IMR-90 (cell line): ENCODE measurements at regions not wholly inside any gene's neighbourhood (a gene's known extent, or its start where the extent isn't known, plus 50 kb on each side); places are given as distances from the start of the nearest gene placed in this dataset.
"Not testable (repeated sequence)": the region's sequence is repeated elsewhere in the genome, so short reads cannot be mapped to it uniquely, and the experiment has no call there.

Experiments
- ATAC-seq: fragments of 200-7000 bp; cut with Tn5 transposase; 2 replicates; pipeline ENCODE4 v1.9.1; 2020; ENCODE audit warnings: low read depth, mild to moderate bottlenecking, moderate library complexity
- BruUV-seq: library from RNA; stranded (reverse); fragments of 400-500 nt; replicated peaks from 2 replicates; lab custom pipeline; 2021; lab: Mats Ljungman, UMichigan
- CTCF ChIA-PET: fragments of 300-600 bp; formaldehyde crosslinking; extraction: SDS; loops from one replicate; lab custom pipeline; 2021; ENCODE audit warnings: antibody characterized with exemption; lab: Yijun Ruan, JAX
- POLR2A ChIA-PET: fragments of 300-600 bp; sonication (Branson Sonifier 250); formaldehyde crosslinking; loops from one replicate; lab custom pipeline; 2022; ENCODE audit warnings: antibody characterized with exemption; ENCODE audit not compliant: unreplicated experiment; lab: Charles Lee
- DNase-seq: peaks from one replicate; pipeline ENCODE4 v3.0.0; 2013
- H2AFZ ChIP-seq: replicated peaks from 2 replicates; pipeline ENCODE3; 2013; ENCODE audit warnings: low read length, mild to moderate bottlenecking; ENCODE audit not compliant: poor library complexity
- H2AK5ac ChIP-seq: 2 replicates; pipeline ENCODE4 v1.6.1; 2013; ENCODE audit warnings: low read depth, low read length, inconsistent platforms
- H2AK9ac ChIP-seq: replicated peaks from 2 replicates; pipeline ENCODE3; 2013; ENCODE audit warnings: mild to moderate bottlenecking, low read depth, low read length, moderate library complexity; ENCODE audit not compliant: poor library complexity
- H2BK120ac ChIP-seq: 2 replicates; pipeline ENCODE4 v1.6.1; 2013; ENCODE audit warnings: low read depth, low read length, inconsistent platforms
- H2BK15ac ChIP-seq: 3 replicates; pipeline ENCODE4 v1.6.1; 2013; ENCODE audit warnings: low read depth, low read length, inconsistent platforms
- H2BK20ac ChIP-seq: 2 replicates; pipeline ENCODE4 v1.6.1; 2013; ENCODE audit warnings: low read depth, mild to moderate bottlenecking, inconsistent platforms, low read length, moderate library complexity
- H2BK5ac ChIP-seq: 2 replicates; pipeline ENCODE4 v1.6.1; 2013; ENCODE audit warnings: mild to moderate bottlenecking, low read depth, low read length, inconsistent platforms; ENCODE audit not compliant: poor library complexity, severe bottlenecking
- H3K14ac ChIP-seq: replicated peaks from 2 replicates; pipeline ENCODE4 v1.6.1; 2013; ENCODE audit warnings: low read depth, low read length, inconsistent platforms
- H3K18ac ChIP-seq: 2 replicates; pipeline ENCODE4 v1.6.1; 2013; ENCODE audit warnings: low read depth, low read length, control low read depth
- H3K23ac ChIP-seq: 2 replicates; pipeline ENCODE4 v1.6.1; 2013; ENCODE audit warnings: low read depth, low read length, inconsistent platforms
- H3K27ac ChIP-seq: 2 replicates; pipeline ENCODE4 v1.5.1; 2013; ENCODE audit warnings: mild to moderate bottlenecking, control low read depth, low read length; ENCODE audit not compliant: insufficient read depth
- H3K27me3 ChIP-seq: 2 replicates; pipeline ENCODE4 v1.6.1; 2013; ENCODE audit warnings: low read length; ENCODE audit not compliant: control insufficient read depth, insufficient read depth
- H3K36me3 ChIP-seq: 2 replicates; pipeline ENCODE4 v1.6.1; 2013; ENCODE audit warnings: low read length, mixed read lengths; ENCODE audit not compliant: control insufficient read depth, insufficient read depth
- H3K4ac ChIP-seq: 2 replicates; pipeline ENCODE4 v1.6.1; 2013; ENCODE audit warnings: low read depth, low read length, inconsistent platforms
- H3K4me1 ChIP-seq: 2 replicates; pipeline ENCODE4 v1.6.1; 2013; ENCODE audit warnings: low read length, mixed read lengths; ENCODE audit not compliant: control insufficient read depth, insufficient read depth
- H3K4me2 ChIP-seq: 2 replicates; pipeline ENCODE4 v1.6.1; 2013; ENCODE audit warnings: low read depth, mild to moderate bottlenecking, control low read depth, low read length, moderate library complexity
- H3K4me3 ChIP-seq: 2 replicates; pipeline ENCODE4 v1.5.1; 2013; ENCODE audit warnings: low read depth, mild to moderate bottlenecking, control low read depth, low read length, moderate library complexity; ENCODE audit not compliant: insufficient read depth
- H3K56ac ChIP-seq: 2 replicates; pipeline ENCODE4 v1.6.1; 2013; ENCODE audit warnings: low read length, inconsistent platforms; ENCODE audit not compliant: insufficient read depth; ENCODE audit errors: extremely low read depth
- H3K79me1 ChIP-seq, 2 experiments: 2 replicates each; pipeline ENCODE4 v1.6.1; 2013; ENCODE audit warnings: low read length in 2 of 2, inconsistent platforms in 1 of 2, low read depth in 1 of 2
- H3K9ac ChIP-seq: 2 replicates; pipeline ENCODE4 v1.6.1; 2013; ENCODE audit warnings: low read depth, low read length, control low read depth
- H3K9me1 ChIP-seq: 2 replicates; pipeline ENCODE4 v1.6.1; 2013; ENCODE audit warnings: low read length, inconsistent platforms; ENCODE audit not compliant: insufficient read depth
- H3K9me3 ChIP-seq: 2 replicates; pipeline ENCODE4 v1.6.1; 2013; ENCODE audit warnings: low read length; ENCODE audit not compliant: control insufficient read depth, insufficient read depth
- H4K20me1 ChIP-seq: 2 replicates; pipeline ENCODE4 v1.6.1; 2013; ENCODE audit warnings: low read length, inconsistent platforms; ENCODE audit not compliant: insufficient read depth
- H4K5ac ChIP-seq: 2 replicates; pipeline ENCODE4 v1.6.1; 2013; ENCODE audit warnings: mild to moderate bottlenecking, low read depth, low read length, control low read depth
- H4K8ac ChIP-seq, 2 experiments: 2 replicates each; pipeline ENCODE4 v1.6.1; 2013; ENCODE audit warnings: low read depth in 2 of 2, low read length in 2 of 2, control low read depth in 1 of 2, inconsistent platforms in 1 of 2
- H4K91ac ChIP-seq: 2 replicates; pipeline ENCODE4 v1.6.1; 2013; ENCODE audit warnings: low read depth, low read length, inconsistent platforms; ENCODE audit not compliant: insufficient read depth
- WGBS, 2 experiments: methylation state at CpG; one replicate each; pipeline versions ENCODE4 v1.1.5 to v1.1.7; 2013; ENCODE audit warnings: missing lambda C conversion rate in 2 of 2; ENCODE audit not compliant: insufficient read length in 1 of 2; ENCODE audit errors: extremely low coverage in 2 of 2; 5-methylcytosine and 5-hydroxymethylcytosine counted together
- dilution Hi-C: fragments of 300-500 bp; cut with HindIII; formaldehyde crosslinking; loops from one replicate; pipeline ENCODE4 v1.14.3; 2018; ENCODE audit warnings: low sequenced_read_pairs; ENCODE audit not compliant: unreplicated experiment
- in situ Hi-C: fragments of 300-500 bp; cut with MboI; formaldehyde crosslinking; loops from 3 replicates; pipeline ENCODE4 v1.14.3; 2019; ENCODE audit warnings: low sequenced_read_pairs, inconsistent platforms, mixed read lengths
- intact Hi-C: fragments of 100-400 bp; cut with micrococcal nuclease; formaldehyde crosslinking; loops from 2 replicates; pipeline ENCODE4 v1.10.0; 2022

DNA sequence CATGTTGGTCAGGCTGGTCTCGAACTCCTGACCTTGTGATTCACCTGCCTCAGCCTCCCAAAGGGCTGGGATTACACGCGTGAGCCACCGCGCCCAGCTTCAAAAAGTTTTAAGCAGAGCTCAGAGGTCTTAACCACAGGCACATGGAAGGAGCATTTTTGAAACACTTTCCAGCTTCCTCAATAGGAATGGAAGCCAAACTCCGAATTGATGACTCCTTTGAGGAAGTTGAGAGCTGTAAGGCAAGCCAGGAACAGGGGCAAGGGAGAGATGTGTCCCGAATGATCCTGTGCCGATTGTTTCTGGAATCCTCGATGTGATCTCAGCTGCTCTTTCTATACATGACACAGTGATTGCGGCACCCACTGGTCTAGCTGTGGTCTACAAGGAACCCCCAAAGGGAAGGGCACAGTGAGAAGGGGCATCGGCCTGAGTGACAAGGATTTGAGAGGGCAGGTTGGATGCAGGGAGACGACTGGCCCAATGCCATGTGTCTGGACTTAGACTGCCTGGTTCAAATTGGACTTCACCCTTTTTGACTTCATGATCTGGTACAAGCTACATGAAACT is 116.2 kb downstream of the ADRA2C start:
- H2BK120ac ChIP-seq, H3K4me1 ChIP-seq, H3K23ac ChIP-seq, H3K18ac ChIP-seq, H2AK5ac ChIP-seq, H3K36me3 ChIP-seq, H2BK5ac ChIP-seq, H3K56ac ChIP-seq, CTCF ChIA-PET, H3K9me3 ChIP-seq, POLR2A ChIA-PET, H2AFZ ChIP-seq, H2BK15ac ChIP-seq, H4K91ac ChIP-seq, H4K8ac ChIP-seq, H3K9ac ChIP-seq, H3K14ac ChIP-seq, H3K4ac ChIP-seq, H3K4me2 ChIP-seq, H3K79me1 ChIP-seq, in situ Hi-C loops, H2BK20ac ChIP-seq, BruUV-seq, H3K4me3 ChIP-seq, H2AK9ac ChIP-seq, H4K20me1 ChIP-seq, dilution Hi-C loops, H4K5ac ChIP-seq, intact Hi-C loops, H3K27ac ChIP-seq, H3K9me1 ChIP-seq, ATAC-seq: not testable (repeated sequence)
- WGBS, 2 experiments: 40% methylated on average over 1 of the region's 12 CpGs; no CpG with 5 or more reads in 1 of the 2 experiments
- peak; percentile 7 for DNase-seq
- peaks cover 42% of the 10 kb centered on the region for H3K27me3 ChIP-seq

DNA sequence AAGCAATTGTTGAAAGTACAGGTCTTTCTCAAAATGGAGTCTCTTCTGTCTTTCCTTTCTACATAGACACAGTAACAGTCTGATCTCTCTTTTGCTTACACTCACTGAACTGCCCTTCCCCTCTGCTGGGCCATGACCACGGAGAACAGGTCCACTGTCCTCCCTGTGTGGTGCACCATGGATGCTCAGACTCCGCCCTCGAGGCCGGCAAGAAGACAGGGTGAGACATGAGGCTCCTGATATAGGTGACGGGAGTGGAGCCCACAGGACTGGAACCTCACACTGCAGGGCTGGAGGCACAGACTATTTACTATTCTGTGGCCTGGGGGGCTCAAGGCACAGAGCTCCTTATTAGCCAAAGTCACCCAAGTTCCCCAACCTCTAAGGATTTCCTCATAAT is 118.1 kb downstream of the ADRA2C start:
- POLR2A ChIA-PET, H3K14ac ChIP-seq, ATAC-seq: not testable (repeated sequence)

More for the DNA sequence above, 118.1 kb downstream of the ADRA2C start:
- H3K18ac ChIP-seq, dilution Hi-C loops, H2BK120ac ChIP-seq, BruUV-seq, H3K9me3 ChIP-seq, H3K4me2 ChIP-seq, H2BK15ac ChIP-seq, H4K5ac ChIP-seq, H3K27ac ChIP-seq, H2AFZ ChIP-seq, H3K4me1 ChIP-seq, H4K20me1 ChIP-seq, H3K9me1 ChIP-seq, H3K9ac ChIP-seq, H2BK5ac ChIP-seq, H2AK9ac ChIP-seq, in situ Hi-C loops, H3K4ac ChIP-seq, H4K91ac ChIP-seq, H3K79me1 ChIP-seq, intact Hi-C loops, H3K4me3 ChIP-seq, H3K36me3 ChIP-seq, DNase-seq, H2BK20ac ChIP-seq, H4K8ac ChIP-seq, CTCF ChIA-PET, H3K56ac ChIP-seq, H2AK5ac ChIP-seq, H3K23ac ChIP-seq: not testable (repeated sequence)
- peaks cover 27% of the 10 kb centered on the region for H3K27me3 ChIP-seq
- WGBS, 2 experiments: no CpG with 5 or more reads among the region's 5 CpGs
